Suprapubic skin (tissue), 4 donors: ENCODE measurements at regions not wholly inside any gene's neighbourhood (a gene's known extent, or its start where the extent isn't known, plus 50 kb on each side); places are given as distances from the start of the nearest gene placed in this dataset.

Source experiments
- DNase-seq, 2 donors: peaks; one replicate each; pipeline ENCODE4 v3.0.0-alpha.2; 2019; ENCODE audit warnings: low spot score in 2 of 2
- H3K27ac ChIP-seq: fragments of 200-600 bp; sonication (generic); one replicate; pipeline ENCODE4 v1.5.1; 2019
- H3K27me3 ChIP-seq: fragments of 200-600 bp; sonication (generic); one replicate; pipeline ENCODE4 v1.5.1; 2019
- H3K36me3 ChIP-seq: fragments of 200-600 bp; sonication (generic); one replicate; pipeline ENCODE4 v1.5.1; 2019
- H3K4me1 ChIP-seq: fragments of 200-600 bp; sonication (generic); one replicate; pipeline ENCODE4 v1.5.1; 2019
- H3K4me3 ChIP-seq: fragments of 200-600 bp; sonication (generic); one replicate; pipeline ENCODE4 v1.5.1; 2019; ENCODE audit warnings: mild to moderate bottlenecking
- H3K9me3 ChIP-seq: fragments of 200-600 bp; sonication (generic); one replicate; pipeline ENCODE4 v1.5.1; 2019
- EP300 ChIP-seq: sonication (generic); formaldehyde crosslinking; IDR thresholded peaks from one replicate; pipeline ENCODE4 v1.6.1; 2017; ENCODE audit warnings: antibody characterized with exemption
- POLR2A ChIP-seq, 2 donors: fragments of 450-650 bp; IDR thresholded peaks; one replicate each; pipeline ENCODE4 v1.6.1; 2017; ENCODE audit warnings: antibody characterized with exemption in 2 of 2, mild to moderate bottlenecking in 2 of 2, moderate library complexity in 2 of 2
- POLR2AphosphoS5 ChIP-seq, 3 donors: sonication (generic); formaldehyde crosslinking; IDR thresholded peaks; one replicate each; pipeline ENCODE4 v1.6.1; 2017; ENCODE audit warnings: antibody characterized with exemption in 3 of 3
- WGBS: methylation state at CpG from one replicate; pipeline ENCODE4 v1.1.5; 2018; 5-methylcytosine and 5-hydroxymethylcytosine counted together
- TF ChIP-seq, protein P1 (sequence below), 2 donors: fragments of 200-600 bp in 1 of 2; fragments of 450-650 bp in 1 of 2; sonication (generic) in 1 of 2; IDR thresholded peaks; one replicate each; pipeline ENCODE4 v1.5.1; 2016 to 2019; ENCODE audit warnings: antibody characterized with exemption in 2 of 2, mild to moderate bottlenecking in 1 of 2, moderate library complexity in 1 of 2

DNA sequence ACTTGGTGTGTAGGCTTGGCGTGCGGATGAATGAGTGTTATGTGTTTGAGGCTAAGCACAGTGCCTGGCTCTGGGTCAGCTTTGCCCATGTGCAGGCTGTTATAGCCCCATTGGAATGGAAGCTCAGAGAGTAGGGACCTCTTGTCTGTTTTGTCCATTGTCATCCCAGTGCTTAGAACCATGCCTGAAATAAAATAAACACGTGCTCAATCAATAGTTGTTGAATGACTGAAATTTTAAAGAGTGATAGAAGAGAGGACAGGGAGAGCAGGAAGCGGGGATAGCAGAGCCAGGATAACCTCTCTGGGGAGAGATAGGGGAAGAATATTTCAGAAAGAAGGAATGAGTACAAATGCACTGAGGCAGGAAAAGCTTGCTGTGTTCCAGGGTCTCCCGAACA is 263.9 kb downstream of the HIVEP2 start:
- Histone ChIP-seq H3K4me1 (peaks cover 13% of the 10 kb centered on the region), H3K27ac (no peak overlapping the region), H3K27me3 (no peaks in the 10 kb centered on the region), H3K36me3 (no peaks in the 10 kb centered on the region), H3K9me3 (no peaks in the 10 kb centered on the region), H3K4me3 (no peak overlapping the region)
- TF ChIP-seq POLR2AphosphoS5 (IDR thresholded peaks at IDR 0.05), result no peak
- TF ChIP-seq, protein P1, sequence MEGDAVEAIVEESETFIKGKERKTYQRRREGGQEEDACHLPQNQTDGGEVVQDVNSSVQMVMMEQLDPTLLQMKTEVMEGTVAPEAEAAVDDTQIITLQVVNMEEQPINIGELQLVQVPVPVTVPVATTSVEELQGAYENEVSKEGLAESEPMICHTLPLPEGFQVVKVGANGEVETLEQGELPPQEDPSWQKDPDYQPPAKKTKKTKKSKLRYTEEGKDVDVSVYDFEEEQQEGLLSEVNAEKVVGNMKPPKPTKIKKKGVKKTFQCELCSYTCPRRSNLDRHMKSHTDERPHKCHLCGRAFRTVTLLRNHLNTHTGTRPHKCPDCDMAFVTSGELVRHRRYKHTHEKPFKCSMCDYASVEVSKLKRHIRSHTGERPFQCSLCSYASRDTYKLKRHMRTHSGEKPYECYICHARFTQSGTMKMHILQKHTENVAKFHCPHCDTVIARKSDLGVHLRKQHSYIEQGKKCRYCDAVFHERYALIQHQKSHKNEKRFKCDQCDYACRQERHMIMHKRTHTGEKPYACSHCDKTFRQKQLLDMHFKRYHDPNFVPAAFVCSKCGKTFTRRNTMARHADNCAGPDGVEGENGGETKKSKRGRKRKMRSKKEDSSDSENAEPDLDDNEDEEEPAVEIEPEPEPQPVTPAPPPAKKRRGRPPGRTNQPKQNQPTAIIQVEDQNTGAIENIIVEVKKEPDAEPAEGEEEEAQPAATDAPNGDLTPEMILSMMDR (IDR thresholded peaks at IDR 0.05), result no peak
- TF ChIP-seq EP300, result no peak
- TF ChIP-seq POLR2A (IDR thresholded peaks at IDR 0.05), result no peak
- WGBS, result 93% methylated on average over 5 of the region's 5 CpGs
- no peak for DNase-seq

DNA sequence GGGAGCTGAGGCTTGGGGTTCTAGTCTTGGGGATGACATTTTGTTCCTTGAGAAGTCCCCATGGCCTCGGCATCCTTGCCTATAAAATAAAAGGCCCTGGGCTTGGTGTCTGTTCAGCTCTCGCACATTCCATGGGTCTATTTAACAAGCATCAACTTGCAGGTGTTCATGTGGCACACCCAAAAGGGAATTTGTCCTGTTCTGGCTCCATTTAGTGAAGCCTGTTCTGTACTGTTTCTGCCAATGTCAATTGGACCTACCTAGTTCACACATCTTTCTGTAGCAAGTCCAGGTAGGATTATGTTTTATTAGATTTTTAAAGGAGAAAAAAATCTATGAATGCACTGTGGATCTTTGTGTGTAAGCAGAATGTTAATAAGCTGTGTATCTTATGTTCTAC is 262.0 kb downstream of the HIVEP2 start:
- TF ChIP-seq, protein P1 (IDR thresholded peaks at IDR 0.05), result no peak
- TF ChIP-seq POLR2AphosphoS5 (IDR thresholded peaks at IDR 0.05) (peak in 1 of 3 donors; percentile 9), EP300 (no peak)
- Histone ChIP-seq H3K36me3 (no peaks in the 10 kb centered on the region), H3K27ac (no peak overlapping the region), H3K4me1 (peaks cover 13% of the 10 kb centered on the region), H3K27me3 (no peaks in the 10 kb centered on the region), H3K4me3 (no peak overlapping the region), H3K9me3 (no peaks in the 10 kb centered on the region)
- 67% methylated on average over 2 of the region's 2 CpGs for WGBS
- no peak for DNase-seq

DNA sequence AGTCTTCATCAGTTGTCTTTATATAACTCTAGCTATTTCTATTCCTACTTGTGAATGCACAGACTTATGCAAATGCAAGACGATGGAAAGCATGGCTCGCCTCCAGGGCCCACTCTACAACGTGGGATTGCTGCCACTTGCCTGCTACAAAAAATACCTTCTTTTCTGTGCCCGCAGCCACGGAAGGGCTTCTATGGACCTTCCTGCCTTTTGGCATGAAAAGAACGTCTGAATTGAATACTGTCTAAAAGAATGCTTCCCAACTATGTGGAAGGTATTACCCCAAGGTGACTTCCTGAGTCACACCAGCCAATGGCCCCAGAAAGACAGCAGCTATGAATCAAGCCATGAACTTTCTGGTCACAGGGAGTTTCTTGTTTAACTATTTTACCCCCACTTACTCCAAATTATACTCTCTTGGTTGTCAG is 261.2 kb downstream of the HIVEP2 start:
- TF ChIP-seq POLR2A (IDR thresholded peaks at IDR 0.05), result no peak
- no peaks in the 10 kb centered on the region for H3K9me3 ChIP-seq
- no peak for DNase-seq
- no peaks in the 10 kb centered on the region for H3K27me3 ChIP-seq
- WGBS, result 40% methylated on average over 6 of the region's 6 CpGs
- H3K4me3 ChIP-seq, result no peak overlapping the region
- peaks cover 13% of the 10 kb centered on the region for H3K4me1 ChIP-seq
- H3K36me3 ChIP-seq, result no peaks in the 10 kb centered on the region
- H3K27ac ChIP-seq, result peak overlapping the region; percentile 59

DNA sequence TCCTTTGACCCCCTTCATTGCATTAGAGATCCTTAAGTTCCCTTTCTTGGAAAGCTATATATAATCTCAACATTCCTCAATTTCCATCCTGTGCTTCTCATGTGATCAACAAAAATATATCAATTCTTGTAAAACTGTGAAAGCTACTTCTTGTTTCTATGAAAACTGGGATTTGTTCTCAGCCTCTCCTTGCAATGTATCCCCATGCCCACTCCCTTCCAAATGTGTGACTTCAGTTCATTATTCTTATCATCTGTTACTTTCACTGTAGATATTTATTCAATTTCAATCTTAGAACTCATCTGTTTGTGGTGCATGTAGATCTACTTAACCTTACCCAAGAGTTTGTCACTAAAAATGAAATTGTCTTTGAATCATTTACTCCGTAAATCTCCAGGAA is 260.6 kb downstream of the HIVEP2 start:
- Histone ChIP-seq H3K27me3 (no peaks in the 10 kb centered on the region), H3K27ac (peak overlapping the region; percentile 59), H3K9me3 (no peaks in the 10 kb centered on the region), H3K36me3 (no peaks in the 10 kb centered on the region), H3K4me1 (peaks cover 13% of the 10 kb centered on the region), H3K4me3 (no peak overlapping the region)
- WGBS, result 100% methylated on average over 1 of the region's 1 CpG
- DNase-seq, result no peak
- TF ChIP-seq POLR2AphosphoS5 (IDR thresholded peaks at IDR 0.05), result no peak
- TF ChIP-seq POLR2A (IDR thresholded peaks at IDR 0.05), result no peak
- TF ChIP-seq EP300, result no peak
- TF ChIP-seq, protein P1 (IDR thresholded peaks at IDR 0.05), result no peak

DNA sequence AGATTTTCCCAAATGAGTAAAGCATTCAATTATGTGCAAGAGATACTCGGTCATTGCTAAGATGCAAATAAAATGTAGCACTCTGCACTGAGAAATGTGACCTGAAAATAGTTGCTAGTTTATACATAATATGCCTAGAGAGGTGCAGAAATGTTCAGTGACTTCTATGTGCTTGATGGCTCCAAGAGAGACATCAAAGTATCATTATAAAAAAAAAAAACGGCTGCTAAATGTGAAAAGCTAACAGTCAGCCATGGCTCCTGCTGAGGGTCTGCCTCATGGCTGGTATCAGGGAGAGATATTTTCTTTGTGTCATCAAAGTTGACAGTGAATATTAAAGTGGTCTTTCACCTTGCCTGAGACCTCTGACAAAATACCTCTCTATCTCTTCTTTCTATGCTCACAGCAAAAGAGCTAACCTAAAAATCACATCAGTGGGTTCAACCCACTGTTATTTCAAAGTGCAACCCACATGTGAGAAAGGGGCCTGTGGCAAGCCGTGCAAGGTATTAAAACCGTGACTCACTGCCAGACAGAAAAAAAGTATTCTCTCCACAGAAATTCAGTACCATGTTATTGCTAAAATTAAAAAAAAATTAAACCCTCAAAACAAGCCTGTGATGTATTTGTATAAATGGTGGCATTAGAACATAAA is 259.0 kb downstream of the HIVEP2 start:
- H3K36me3 ChIP-seq, result no peaks in the 10 kb centered on the region
- no peak overlapping the region for H3K27ac ChIP-seq
- peaks cover 8% of the 10 kb centered on the region for H3K4me1 ChIP-seq
- H3K4me3 ChIP-seq, result no peak overlapping the region
- TF ChIP-seq, protein P1 (IDR thresholded peaks at IDR 0.05), result no peak
- TF ChIP-seq EP300, result no peak
- TF ChIP-seq POLR2A (IDR thresholded peaks at IDR 0.05), result no peak
- no peak for TF ChIP-seq POLR2AphosphoS5 (IDR thresholded peaks at IDR 0.05)
- no peaks in the 10 kb centered on the region for H3K9me3 ChIP-seq
- no peak for DNase-seq
- WGBS, result 65% methylated on average over 4 of the region's 4 CpGs
- H3K27me3 ChIP-seq, result no peaks in the 10 kb centered on the region

DNA sequence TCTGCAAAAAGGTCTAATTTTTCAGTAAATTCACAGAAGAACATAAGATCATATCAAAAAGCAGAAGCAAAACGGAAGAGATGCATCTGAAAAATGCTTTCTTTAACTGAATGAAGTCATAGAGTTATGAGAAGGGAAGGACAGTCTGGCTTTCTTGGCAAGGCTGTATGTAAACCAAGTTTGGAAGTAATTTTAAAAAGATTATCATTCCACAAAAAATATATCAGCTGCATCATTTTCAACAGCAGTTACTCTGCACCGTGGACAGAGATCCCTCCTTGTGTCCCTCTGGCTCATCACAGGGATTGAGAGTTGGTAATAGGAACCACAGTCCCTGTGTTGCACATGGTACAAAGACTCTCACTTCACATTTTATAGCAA is 258.5 kb downstream of the HIVEP2 start:
- TF ChIP-seq POLR2AphosphoS5 (IDR thresholded peaks at IDR 0.05) (no peak), POLR2A (IDR thresholded peaks at IDR 0.05) (no peak), EP300 (no peak)
- TF ChIP-seq, protein P1 (IDR thresholded peaks at IDR 0.05), result no peak
- no peak overlapping the region for H3K4me3 ChIP-seq
- H3K36me3 ChIP-seq, result no peaks in the 10 kb centered on the region
- DNase-seq, result no peak
- 58% methylated on average over 2 of the region's 2 CpGs for WGBS
- no peaks in the 10 kb centered on the region for H3K27me3 ChIP-seq
- peaks cover 8% of the 10 kb centered on the region for H3K4me1 ChIP-seq
- no peaks in the 10 kb centered on the region for H3K9me3 ChIP-seq
- H3K27ac ChIP-seq, result no peak overlapping the region
